IPS-NIHi7 (cell line): ENCODE measurements at regions not wholly inside any gene's neighbourhood (a gene's known extent, or its start where the extent isn't known, plus 50 kb on each side); places are given as distances from the start of the nearest gene placed in this dataset.
"Not testable (repeated sequence)": the region's sequence is repeated elsewhere in the genome, so short reads cannot be mapped to it uniquely, and the experiment has no call there.

Experiments
- DNase-seq: peaks from one replicate; pipeline ENCODE4 v3.0.0; 2012; ENCODE audit warnings: mixed read lengths; ENCODE audit errors: extremely low spot score

- DNase-seq, result no peak
Observed at GRCh38 chr22:47627556-47628253, 865.3 kb downstream of the TBC1D22A start.

DNA sequence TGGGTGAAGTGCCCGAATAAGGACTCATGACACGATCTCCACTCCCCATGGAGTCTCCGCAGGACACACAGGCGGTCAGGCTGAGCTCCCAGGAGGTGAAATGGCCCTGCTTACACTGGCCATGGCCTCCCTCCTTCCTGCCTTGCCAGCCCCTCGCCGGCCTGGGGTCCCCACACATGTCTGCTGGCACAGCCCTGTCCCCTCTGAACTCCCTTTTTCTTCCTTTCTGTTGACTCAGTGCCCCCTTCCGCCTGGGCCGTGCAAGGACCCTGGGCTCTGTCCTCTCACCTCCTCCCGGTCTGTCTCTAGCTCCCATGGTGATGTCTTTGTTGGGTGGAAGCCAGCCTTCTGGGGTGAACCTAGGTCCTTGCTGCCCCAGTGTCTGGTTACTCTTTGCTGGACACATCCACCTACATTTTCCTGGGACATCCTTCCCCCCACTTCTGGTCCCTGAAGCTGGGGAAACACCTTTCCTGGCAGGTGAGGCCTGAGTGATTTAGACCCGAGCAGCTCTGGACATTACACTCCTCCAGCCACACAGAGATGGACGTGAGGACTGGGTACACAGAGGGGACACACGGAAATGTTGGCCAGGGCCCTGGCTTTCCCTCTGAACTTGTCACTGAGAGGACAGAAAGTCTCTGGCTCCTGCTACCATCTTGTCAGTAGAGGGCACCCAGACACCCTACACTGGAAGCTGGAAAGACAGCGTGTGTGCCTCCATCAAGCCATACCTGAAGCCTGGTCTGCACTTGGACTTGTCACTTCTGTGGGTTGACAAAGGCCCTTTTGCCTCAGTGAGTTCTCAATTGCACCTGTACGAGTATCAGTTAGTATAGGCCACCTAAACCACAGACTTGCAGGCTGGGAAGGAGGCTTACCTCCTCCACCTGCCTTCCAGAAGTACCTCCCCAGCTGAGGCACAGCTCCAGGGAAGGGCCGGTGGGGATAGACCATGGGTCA, 864.3 kb downstream of the TBC1D22A start:
- DNase-seq, result no peak

DNA sequence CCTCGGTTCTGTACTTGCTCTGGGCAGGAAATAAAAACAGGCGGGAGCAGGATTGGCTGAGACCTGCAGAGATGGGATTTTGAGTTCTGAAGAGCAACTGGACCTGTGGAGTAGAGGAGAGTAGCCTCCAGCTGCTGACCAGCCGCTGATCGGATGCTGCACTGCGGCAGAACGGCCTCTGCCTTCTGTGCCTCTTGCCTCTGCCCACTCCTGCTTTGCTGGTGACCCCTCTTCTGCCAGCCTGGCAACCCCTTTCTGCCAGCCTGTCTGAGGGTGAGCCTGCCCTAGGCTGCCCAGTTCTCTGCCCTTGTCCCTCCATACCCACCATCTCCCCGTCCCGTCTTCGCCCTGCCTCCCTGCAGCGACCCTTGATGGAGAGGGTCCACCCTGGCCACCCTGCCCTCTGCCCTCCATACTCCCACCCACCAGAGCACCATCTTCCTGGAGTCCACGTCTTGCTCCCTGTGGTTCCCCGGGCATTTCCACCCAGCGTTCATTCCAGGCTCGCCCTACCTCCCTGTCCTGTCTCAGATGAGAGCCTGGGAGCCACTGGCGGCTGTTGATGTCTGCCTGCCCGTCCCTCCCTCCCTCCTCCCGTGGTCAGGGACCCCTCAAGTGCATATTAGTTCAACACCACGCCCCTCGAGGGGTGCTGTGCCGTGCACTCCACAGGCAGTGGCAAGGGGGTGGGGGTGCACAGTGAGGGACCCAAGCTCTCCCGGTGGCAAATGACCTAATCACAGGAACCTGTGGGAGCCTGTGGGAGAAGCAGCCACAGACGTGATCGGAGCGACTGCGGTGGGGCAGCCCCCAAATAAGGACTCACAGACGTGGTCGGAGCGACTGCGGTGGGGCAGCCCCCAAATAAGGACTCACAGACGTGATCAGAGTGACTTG, 863.3 kb downstream of the TBC1D22A start:
- DNase-seq, result no peak

DNA sequence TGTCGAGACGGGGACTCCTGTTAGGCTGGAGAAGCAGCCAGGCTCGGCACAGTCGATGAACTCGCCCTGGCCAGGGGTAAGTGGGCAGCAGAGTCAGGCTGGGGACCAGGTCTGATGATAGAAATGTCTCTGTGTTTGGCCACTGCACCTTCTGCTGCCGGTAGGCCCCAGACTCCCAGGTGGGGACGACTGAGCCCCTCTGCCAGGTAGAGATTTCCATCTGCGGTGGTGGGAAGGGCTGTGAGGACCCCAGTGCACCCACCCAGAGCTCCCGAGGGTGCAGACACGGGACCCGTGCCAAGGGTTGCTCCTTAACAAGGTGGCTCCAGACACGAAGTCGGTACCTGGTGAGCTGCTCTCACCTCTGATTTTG, 862.5 kb downstream of the TBC1D22A start:
- no peak for DNase-seq

- no peak for DNase-seq
Observed at GRCh38 chr22:47624252-47625012, 862.0 kb downstream of the TBC1D22A start.

DNA sequence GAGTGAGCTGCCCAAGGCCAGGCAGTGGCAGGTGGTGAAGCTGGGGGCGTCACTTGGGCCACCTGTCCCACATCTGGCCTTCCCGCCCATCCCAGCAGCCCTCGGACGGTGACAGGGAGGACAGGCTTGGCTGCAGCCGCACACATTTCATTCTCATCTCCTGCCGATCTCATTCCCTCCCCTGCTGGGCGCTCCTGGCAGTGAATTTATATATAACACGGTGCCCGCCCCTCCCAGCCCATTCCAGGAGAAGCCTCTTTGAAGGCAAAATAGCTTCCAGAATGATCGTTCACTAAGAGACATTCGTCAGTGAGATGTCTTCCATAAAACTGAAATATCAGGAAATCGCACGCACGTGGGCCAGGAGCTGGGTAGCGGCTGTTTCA, 861.3 kb downstream of the TBC1D22A start:
- no peak for DNase-seq

- DNase-seq, result no peak
Observed at GRCh38 chr22:47623066-47623762, 860.8 kb downstream of the TBC1D22A start.

- DNase-seq, result no peak
Observed at GRCh38 chr22:47622541-47622940, 860.1 kb downstream of the TBC1D22A start.

DNA sequence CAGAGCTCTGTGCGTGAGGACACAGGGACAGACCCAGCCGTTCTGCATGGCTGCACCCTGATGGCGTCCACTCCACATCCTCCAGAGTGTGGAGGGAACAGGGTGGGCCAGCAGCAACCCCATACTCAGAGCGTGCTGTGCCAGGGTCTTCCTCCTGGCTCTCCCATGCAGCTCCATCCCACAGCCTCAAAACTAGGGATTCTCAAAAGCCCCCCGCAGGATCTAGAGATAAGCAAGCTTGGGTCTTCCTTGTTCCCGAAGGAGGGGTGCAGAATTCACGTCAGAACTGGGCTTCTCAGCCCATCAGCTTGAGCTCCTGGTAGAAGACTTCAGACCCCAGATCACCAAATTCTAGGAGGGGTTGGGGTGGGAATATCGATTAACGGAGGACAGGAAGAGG, 858.8 kb downstream of the TBC1D22A start:
- no peak for DNase-seq

GRCh38 chr22:47620391-47620790, 857.9 kb downstream of the TBC1D22A start:
- DNase-seq, result no peak

DNA sequence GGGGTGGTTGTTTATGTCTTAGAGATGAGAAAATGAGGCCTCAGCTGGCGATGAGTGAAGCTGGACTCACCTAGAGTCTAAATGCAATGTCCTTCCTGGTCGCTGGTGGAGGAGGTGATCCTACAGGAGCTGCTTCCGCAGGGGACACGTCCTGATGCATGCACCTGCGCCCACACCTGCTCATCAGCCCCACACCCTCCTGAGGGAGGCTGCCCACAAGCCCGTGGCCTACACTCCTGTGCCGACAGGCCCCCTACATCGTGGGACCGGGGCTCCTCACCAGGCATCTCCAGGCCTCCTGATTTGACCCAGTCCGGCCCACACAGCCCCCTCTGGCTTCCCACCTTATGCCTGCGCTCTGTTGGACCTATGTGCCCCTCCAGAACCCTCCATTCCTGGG, 857.2 kb downstream of the TBC1D22A start:
- no peak for DNase-seq

DNA sequence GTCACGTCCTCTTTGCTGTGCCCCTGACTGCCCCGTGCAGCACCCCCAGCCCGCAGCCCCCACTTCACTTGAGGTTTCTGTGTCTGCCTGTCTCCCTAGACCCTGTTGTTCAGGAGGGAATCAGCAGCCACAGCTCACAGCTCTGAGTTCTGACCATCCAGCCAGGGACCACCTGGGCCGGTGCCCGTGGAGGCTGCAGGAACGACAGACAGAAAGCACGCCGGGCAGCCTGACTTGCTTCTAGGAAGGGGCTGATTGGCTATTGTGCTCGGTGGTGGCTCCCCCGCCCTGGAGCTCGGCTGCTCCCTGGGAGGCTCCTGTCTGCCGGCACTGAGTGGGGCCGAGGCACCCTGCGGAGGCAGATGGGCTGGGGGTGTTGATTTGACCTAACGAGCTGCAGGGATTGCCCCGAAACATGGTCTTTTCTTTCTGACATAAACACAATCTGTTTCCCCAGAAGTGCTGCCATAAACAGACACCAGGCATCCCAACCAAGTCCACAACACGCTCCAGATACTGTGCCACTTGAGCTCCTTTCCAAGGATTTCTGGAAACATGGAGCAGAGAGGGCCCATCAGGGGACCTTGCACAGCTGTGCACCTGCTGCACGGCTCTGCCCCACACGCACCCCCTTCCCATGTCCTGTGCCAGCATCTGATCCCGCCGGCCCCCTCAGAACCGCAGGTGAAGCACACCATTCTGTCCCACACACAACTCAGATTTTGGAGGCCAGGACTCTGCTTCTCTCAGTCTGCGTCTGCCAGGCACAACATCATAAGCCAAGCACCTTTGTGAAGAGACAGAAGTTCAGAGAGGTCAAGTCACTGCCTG, 855.9 kb downstream of the TBC1D22A start:
- peak; percentile 47 for DNase-seq

DNA sequence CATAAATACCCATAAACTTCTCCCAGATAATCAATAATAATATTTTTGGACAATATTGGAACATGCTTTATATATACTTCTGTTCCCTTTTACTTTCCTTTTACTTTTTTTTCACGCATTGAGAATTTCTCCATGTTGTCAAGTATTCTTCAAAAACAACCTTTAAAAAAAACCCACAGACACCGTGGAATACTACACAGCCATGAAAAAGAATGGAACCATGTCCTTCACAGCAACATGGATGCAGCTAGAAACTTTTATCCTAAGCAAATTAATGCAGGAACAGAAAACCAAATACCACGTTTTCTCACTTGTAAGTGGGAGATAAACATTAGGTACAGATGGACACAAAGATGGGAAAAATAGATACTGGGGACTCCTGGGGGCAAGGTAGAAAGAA, 854.7 kb downstream of the TBC1D22A start:
- no peak for DNase-seq

DNA sequence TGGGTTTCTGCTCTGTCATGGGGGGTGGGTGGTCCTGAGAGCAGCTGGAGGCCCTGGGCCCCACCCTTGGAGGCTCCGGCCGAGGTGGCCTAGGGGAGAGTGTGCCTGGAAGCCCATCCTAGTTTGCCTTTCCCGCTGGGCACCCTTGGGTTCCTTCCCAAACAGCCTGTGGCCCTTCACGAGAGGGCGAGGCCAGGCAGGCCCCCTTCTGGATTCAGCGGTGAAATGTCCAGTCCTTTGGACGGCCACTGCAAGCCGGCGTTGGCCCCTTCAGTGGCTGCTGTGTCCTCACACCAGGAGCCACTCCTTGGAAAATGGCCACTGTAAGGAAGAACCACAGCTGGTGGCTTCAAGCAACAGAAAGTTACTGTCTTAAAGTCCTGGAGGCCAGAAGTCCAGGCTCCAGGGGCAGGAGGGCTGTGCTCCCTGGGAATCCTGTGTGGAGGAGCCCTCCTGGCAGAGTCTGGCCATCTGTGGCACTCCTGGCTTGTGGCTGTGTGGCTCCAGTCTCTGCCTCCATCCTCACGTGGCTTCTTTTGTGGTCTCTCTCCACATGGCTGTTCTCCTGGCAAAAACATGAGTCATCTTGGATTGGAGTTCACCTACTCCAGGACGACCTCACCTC, 854.1 kb downstream of the TBC1D22A start:
- no peak for DNase-seq

DNA sequence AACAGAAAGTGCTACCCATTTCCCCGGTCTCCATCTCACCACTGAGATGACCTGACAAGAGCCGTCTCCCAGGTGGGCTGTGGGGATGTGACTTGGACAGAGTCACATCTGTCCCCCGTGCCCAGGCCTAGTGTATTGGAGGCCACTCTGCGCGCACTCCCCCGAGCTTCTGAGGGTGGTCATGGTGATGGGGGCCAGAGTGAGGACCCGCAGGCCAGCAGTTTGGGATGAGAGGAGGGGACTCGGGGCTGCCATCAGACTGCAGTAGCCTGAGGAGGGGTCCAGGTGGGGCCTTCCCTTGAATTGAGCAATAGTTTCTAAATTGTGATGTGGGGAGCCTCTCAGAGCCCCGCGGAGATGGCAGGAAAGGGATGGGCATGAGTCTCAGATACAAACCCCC, 852.6 kb downstream of the TBC1D22A start:
- DNase-seq, result no peak

DNA sequence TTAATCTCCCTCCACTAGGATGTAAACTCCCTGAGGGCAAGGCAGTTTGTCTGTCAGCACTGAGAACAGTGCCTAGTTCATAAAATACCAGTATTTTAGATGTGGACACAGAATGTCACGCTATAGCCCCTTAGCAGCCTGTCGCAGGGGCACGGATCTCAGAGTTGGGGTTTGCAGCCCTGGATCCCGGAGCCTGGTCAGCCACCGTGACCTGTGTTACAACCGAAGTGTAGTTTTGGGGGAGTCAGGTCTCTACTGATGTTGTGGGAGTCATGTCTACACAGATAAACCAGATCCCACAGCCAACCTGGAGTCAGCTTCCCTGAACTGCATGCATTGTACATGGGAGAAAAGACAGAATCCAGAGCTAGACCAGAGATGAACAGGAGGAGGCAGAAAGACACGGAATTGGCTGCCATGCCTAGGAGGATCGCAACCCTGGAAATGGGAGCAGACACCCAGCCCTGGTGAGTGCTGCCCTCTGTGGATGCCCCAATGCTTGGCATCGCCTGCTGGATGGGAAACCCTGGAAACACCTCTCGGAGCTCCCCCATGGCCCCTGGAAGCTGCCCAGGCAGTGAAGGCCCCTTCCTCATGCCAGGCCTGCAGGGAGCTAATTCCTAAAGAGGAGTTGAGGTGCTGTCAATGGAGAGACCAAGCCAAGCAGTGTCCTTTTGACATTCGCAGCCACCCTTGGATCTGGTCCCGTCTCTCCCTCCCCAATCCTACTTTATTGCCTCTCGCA, 851.3 kb downstream of the TBC1D22A start:
- DNase-seq, result no peak

DNA sequence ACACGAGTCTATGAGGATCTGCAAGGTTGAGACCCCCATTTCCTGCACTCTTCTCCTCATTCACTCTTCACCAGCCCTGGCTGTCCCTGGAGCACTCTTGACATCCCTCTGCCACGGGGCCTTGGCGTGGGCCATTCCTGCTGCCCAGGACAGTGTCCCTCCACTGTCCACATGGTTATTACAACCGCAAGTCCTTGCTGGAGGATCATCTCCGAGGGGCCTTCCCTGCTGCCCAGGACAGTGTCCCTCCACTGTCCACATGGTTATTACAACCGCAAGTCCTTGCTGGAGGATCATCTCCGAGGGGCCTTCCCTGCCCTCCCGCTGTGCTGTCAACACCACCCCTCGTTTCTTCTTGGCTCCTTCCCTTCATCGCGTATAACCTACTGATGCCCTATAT, 850.7 kb downstream of the TBC1D22A start:
- DNase-seq, result not testable (repeated sequence)

- no peak for DNase-seq
Observed at GRCh38 chr22:47612311-47612910, 850.0 kb downstream of the TBC1D22A start.
